Endodermal cell (in vitro differentiated cells): ENCODE measurements at regions not wholly inside any gene's neighbourhood (a gene's known extent, or its start where the extent isn't known, plus 50 kb on each side); places are given as distances from the start of the nearest gene placed in this dataset.

Source experiments
- DNase-seq: peaks from one replicate; pipeline ENCODE4 v3.0.0-alpha.2; 2017
- H3K27ac ChIP-seq: 2 replicates; pipeline ENCODE4 v1.5.1; 2013; ENCODE audit warnings: mild to moderate bottlenecking, low read depth, low read length, moderate library complexity
- H3K27me3 ChIP-seq: 2 replicates; pipeline ENCODE4 v1.6.1; 2013; ENCODE audit warnings: mild to moderate bottlenecking, low read length, moderate library complexity; ENCODE audit not compliant: insufficient read depth, control insufficient read depth, poor library complexity, severe bottlenecking
- H3K36me3 ChIP-seq: 2 replicates; pipeline ENCODE4 v1.7.0; 2013; ENCODE audit warnings: mild to moderate bottlenecking, low read length, moderate library complexity; ENCODE audit not compliant: control insufficient read depth, insufficient read depth
- H3K4me1 ChIP-seq: one replicate; pipeline ENCODE4 v1.7.0; 2013; ENCODE audit warnings: low read length; ENCODE audit not compliant: control insufficient read depth, insufficient read depth
- H3K4me3 ChIP-seq: 2 replicates; pipeline ENCODE4 v1.5.1; 2013; ENCODE audit warnings: mild to moderate bottlenecking, low read length, moderate library complexity
- H3K9ac ChIP-seq: 2 replicates; pipeline ENCODE4 v1.6.1; 2013; ENCODE audit warnings: mild to moderate bottlenecking, low read length, moderate library complexity; ENCODE audit not compliant: poor library complexity, severe bottlenecking; ENCODE audit errors: extremely low read depth
- H3K9me3 ChIP-seq: 2 replicates; pipeline ENCODE4 v1.6.1; 2013; ENCODE audit warnings: mild to moderate bottlenecking, low read length, moderate library complexity; ENCODE audit not compliant: control insufficient read depth
- H3K27ac Mint-ChIP-seq: 2 replicates; pipeline ENCODE4 v1.8.0; 2020; ENCODE audit warnings: mixed read lengths
- H3K27me3 Mint-ChIP-seq: 2 replicates; pipeline ENCODE4 v1.8.0; 2021; ENCODE audit warnings: mild to moderate bottlenecking, mixed read lengths; ENCODE audit not compliant: insufficient read depth
- H3K36me3 Mint-ChIP-seq: 2 replicates; pipeline ENCODE4 v1.8.0; 2020; ENCODE audit warnings: low read depth, mixed read lengths
- H3K4me1 Mint-ChIP-seq: 2 replicates; pipeline ENCODE4 v1.8.0; 2020; ENCODE audit warnings: mixed read lengths
- H3K4me3 Mint-ChIP-seq: 2 replicates; pipeline ENCODE4 v1.8.0; 2020; ENCODE audit warnings: mild to moderate bottlenecking, moderate library complexity, mixed read lengths
- H3K9me3 Mint-ChIP-seq: 2 replicates; pipeline ENCODE4 v1.8.0; 2020; ENCODE audit warnings: mild to moderate bottlenecking, mixed read lengths
- CTCF ChIP-seq: fragments of 200-600 bp; sonication (generic); conservative IDR thresholded peaks from 2 replicates; pipeline ENCODE4 v1.5.0; 2021; ENCODE audit warnings: antibody characterized with exemption, mild to moderate bottlenecking
- WGBS, 2 experiments: methylation state at CpG; one replicate each; pipeline versions ENCODE4 v1.1.5 to v1.1.7; 2013; ENCODE audit warnings: missing lambda C conversion rate in 2 of 2, mixed read lengths in 1 of 2; ENCODE audit not compliant: insufficient coverage in 1 of 2, insufficient read length in 1 of 2; 5-methylcytosine and 5-hydroxymethylcytosine counted together

DNA sequence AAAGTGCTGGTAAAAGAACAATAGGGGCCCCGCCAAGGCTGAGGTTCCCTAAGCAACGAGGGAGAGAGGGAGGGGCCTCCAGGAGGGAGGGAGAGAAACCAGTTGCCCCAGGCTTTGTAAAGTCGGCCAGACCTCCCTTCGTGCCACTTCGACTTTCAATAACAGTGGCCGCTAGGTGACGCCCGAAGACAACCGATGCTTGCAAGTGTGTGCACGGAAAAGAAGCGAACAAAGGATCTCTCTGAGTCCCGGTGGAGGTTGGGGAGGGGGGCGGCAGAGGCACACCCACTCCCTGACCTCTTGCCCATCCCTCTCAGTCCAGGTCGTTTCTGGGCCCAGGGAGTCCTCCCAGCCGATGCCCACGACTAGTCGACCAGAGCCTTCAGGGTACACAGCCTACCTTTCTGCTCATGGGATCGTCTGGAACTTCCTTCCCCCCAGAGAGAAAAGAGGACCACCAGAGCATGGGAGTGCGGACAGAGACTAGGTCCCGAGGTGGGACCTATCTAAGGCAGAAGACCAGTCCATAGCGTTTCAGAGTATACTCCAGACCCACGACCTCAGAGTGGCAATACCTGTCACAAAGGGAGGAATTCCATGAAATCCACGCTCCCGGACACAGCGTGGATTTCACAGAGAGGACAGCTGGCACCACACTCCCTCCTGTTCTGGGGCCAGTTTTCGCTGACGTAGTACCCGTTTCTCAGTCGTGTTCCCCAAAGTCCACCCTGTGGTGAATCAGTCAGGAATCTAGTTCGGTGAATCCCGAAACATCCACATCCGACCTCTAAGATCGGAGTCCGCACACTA lies 262.7 kb upstream of the ALG10B start:
- no peak overlapping the region for H3K27ac Mint-ChIP-seq
- no peaks in the 10 kb centered on the region for H3K27me3 ChIP-seq
- H3K9ac ChIP-seq: no peak overlapping the region
- peaks cover 69% of the 10 kb centered on the region for H3K9me3 ChIP-seq
- H3K4me3 ChIP-seq: no peak overlapping the region
- H3K36me3 ChIP-seq: no peaks in the 10 kb centered on the region
- peaks cover 7% of the 10 kb centered on the region for H3K36me3 Mint-ChIP-seq
- no peak overlapping the region for H3K27ac ChIP-seq
- H3K4me1 Mint-ChIP-seq: no peaks in the 10 kb centered on the region
- peak; percentile 52 for DNase-seq
- no peak overlapping the region for H3K4me3 Mint-ChIP-seq
- 84 to 85% methylated on average over 25 to 34 of the region's 34 CpGs for WGBS, 2 experiments
- no peaks in the 10 kb centered on the region for H3K27me3 Mint-ChIP-seq
- H3K9me3 Mint-ChIP-seq: peaks cover 99% of the 10 kb centered on the region
- TF ChIP-seq CTCF: no peak
- H3K4me1 ChIP-seq: no peaks in the 10 kb centered on the region

- TF ChIP-seq CTCF: no peak
- Histone ChIP-seq H3K27ac (no peak overlapping the region), H3K9ac (no peak overlapping the region), H3K27me3 (no peaks in the 10 kb centered on the region), H3K36me3 (no peaks in the 10 kb centered on the region), H3K4me1 (no peaks in the 10 kb centered on the region), H3K4me3 (no peak overlapping the region), H3K9me3 (peaks cover 50% of the 10 kb centered on the region)
- H3K27me3 Mint-ChIP-seq: no peaks in the 10 kb centered on the region
- no peak for DNase-seq
- H3K36me3 Mint-ChIP-seq: peaks cover 7% of the 10 kb centered on the region
- no peak overlapping the region for H3K4me3 Mint-ChIP-seq
- no peaks in the 10 kb centered on the region for H3K4me1 Mint-ChIP-seq
- no peak overlapping the region for H3K27ac Mint-ChIP-seq
- WGBS, 2 experiments: 69 to 81% methylated on average over 17 to 25 of the region's 25 CpGs
- H3K9me3 Mint-ChIP-seq: peaks cover 83% of the 10 kb centered on the region
Measured at GRCh38 chr12:38056701-38057689, 259.6 kb upstream of the ALG10B start.

- Histone ChIP-seq H3K27ac (no peak overlapping the region), H3K27me3 (no peaks in the 10 kb centered on the region), H3K36me3 (no peaks in the 10 kb centered on the region), H3K4me3 (no peak overlapping the region), H3K9me3 (peaks cover 42% of the 10 kb centered on the region), H3K4me1 (no peaks in the 10 kb centered on the region), H3K9ac (no peak overlapping the region)
- 88 to 92% methylated on average over 10 to 19 of the region's 19 CpGs for WGBS, 2 experiments
- Mint-ChIP-seq H3K27me3 (no peaks in the 10 kb centered on the region), H3K4me1 (no peaks in the 10 kb centered on the region), H3K4me3 (no peak overlapping the region), H3K36me3 (no peaks in the 10 kb centered on the region), H3K9me3 (peaks cover 87% of the 10 kb centered on the region), H3K27ac (no peak overlapping the region)
- no peak for TF ChIP-seq CTCF
- no peak for DNase-seq
Measured at GRCh38 chr12:38099686-38100085, 216.9 kb upstream of the ALG10B start.
